Caco-2 (cell line): ENCODE measurements at regions not wholly inside any gene's neighbourhood (a gene's known extent, or its start where the extent isn't known, plus 50 kb on each side); places are given as distances from the start of the nearest gene placed in this dataset.

ENCODE experiments used
- BruUV-seq: library from RNA; stranded (reverse); fragments of 400-500 nt; replicated peaks from 2 replicates; lab custom pipeline; 2021; lab: Mats Ljungman, UMichigan
- CTCF ChIA-PET: fragments of 300-600 bp; sonication (Branson Sonifier 250); formaldehyde crosslinking; loops from one replicate; lab custom pipeline; 2022; ENCODE audit warnings: antibody characterized with exemption; lab: Charles Lee
- POLR2A ChIA-PET: fragments of 300-600 bp; sonication (Branson Sonifier 250); formaldehyde crosslinking; loops from one replicate; lab custom pipeline; 2022; ENCODE audit warnings: antibody characterized with exemption; lab: Charles Lee
- DNase-seq, 2 experiments: peaks; one replicate each; pipeline versions ENCODE4 v3.0.0 to v3.0.0-alpha.2; 2020 to 2022
- H3K27me3 ChIP-seq: replicated peaks from 2 replicates; pipeline ENCODE4 v1.6.0; 2011; ENCODE audit warnings: low read length; ENCODE audit not compliant: control insufficient read depth, insufficient read depth
- H3K36me3 ChIP-seq: 2 replicates; pipeline ENCODE4 v1.5.1; 2011; ENCODE audit warnings: low read length; ENCODE audit not compliant: control insufficient read depth, insufficient read depth
- H3K4me1 ChIP-seq: fragments of 250-450 bp; sonication (Bioruptor Pico); 2 replicates; pipeline ENCODE4 v1.5.1; 2020; ENCODE audit warnings: mild to moderate bottlenecking
- H3K4me3 ChIP-seq: 2 replicates; pipeline ENCODE4 v1.5.1; 2011; ENCODE audit warnings: low read depth, mild to moderate bottlenecking, control low read depth, low read length
- H3K9me3 ChIP-seq: fragments of 250-450 bp; sonication (Bioruptor Pico); 2 replicates; pipeline ENCODE4 v1.5.1; 2020; ENCODE audit warnings: mild to moderate bottlenecking, moderate library complexity
- H3K27ac Mint-ChIP-seq: one replicate; pipeline ENCODE4 v1.8.0; 2022; ENCODE audit warnings: mixed read lengths; ENCODE audit not compliant: unreplicated experiment
- H3K27me3 Mint-ChIP-seq: one replicate; pipeline ENCODE4 v1.8.0; 2022; ENCODE audit warnings: mixed read lengths; ENCODE audit not compliant: insufficient read depth, unreplicated experiment
- H3K36me3 Mint-ChIP-seq: one replicate; pipeline ENCODE4 v1.8.0; 2022; ENCODE audit warnings: mild to moderate bottlenecking, mixed read lengths; ENCODE audit not compliant: insufficient read depth, unreplicated experiment
- H3K4me1 Mint-ChIP-seq: one replicate; pipeline ENCODE4 v1.8.0; 2022; ENCODE audit warnings: low read depth, mixed read lengths; ENCODE audit not compliant: unreplicated experiment
- H3K4me3 Mint-ChIP-seq: one replicate; pipeline ENCODE4 v1.8.0; 2022; ENCODE audit warnings: mild to moderate bottlenecking, moderate library complexity, mixed read lengths; ENCODE audit not compliant: unreplicated experiment
- H3K9me3 Mint-ChIP-seq: one replicate; pipeline ENCODE4 v1.8.0; 2022; ENCODE audit warnings: mixed read lengths; ENCODE audit not compliant: unreplicated experiment
- intact Hi-C: fragments of 100-400 bp; cut with micrococcal nuclease; formaldehyde crosslinking; loops from one replicate; pipeline ENCODE4 v1.10.0; 2022; ENCODE audit not compliant: unreplicated experiment
- TF ChIP-seq, protein P1 (sequence below), 2 experiments: fragments of 200-600 bp in 1 of 2; IDR thresholded peaks; 1 replicate in 1 of 2; 2 replicates in 1 of 2; pipeline versions ENCODE4 v1.5.1 to v1.8.0; 2011 to 2022; ENCODE audit warnings: antibody characterized with exemption in 1 of 2, control low read depth in 1 of 2, inconsistent platforms in 1 of 2, low read depth in 1 of 2, low read length in 1 of 2, mild to moderate bottlenecking in 1 of 2, moderate library complexity in 1 of 2; ENCODE audit not compliant: insufficient read depth in 1 of 2, severe bottlenecking in 1 of 2, unreplicated experiment in 1 of 2

DNA sequence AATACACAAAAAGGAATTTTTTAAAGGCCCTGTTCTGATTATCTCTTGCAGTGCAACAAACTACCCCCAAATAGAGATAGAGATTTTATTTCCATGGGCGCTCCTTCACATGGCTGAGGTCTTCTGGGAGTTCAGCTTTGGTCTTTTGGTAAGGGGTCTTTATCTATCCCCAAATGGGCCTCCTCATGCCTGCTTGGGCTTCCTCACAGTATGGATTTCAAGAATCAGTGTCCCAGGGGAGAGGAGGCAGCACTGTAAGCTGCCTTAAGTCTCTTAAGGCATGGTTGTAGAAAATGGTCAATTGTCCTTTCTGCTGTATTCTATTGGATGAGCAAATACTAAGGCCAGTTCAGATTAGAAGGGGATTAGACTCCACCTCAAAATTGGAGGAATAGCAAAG lies 966.2 kb downstream of the TYW1 start:
- H3K27me3 ChIP-seq: no peaks in the 10 kb centered on the region
- H3K9me3 Mint-ChIP-seq: peaks cover 20% of the 10 kb centered on the region
- H3K4me1 Mint-ChIP-seq: no peaks in the 10 kb centered on the region
- POLR2A ChIA-PET: no interaction called here
- H3K4me3 ChIP-seq: no peak overlapping the region
- intact Hi-C loops: no loop called here
- CTCF ChIA-PET: no interaction called here
- no peaks in the 10 kb centered on the region for H3K4me1 ChIP-seq
- H3K36me3 Mint-ChIP-seq: no peaks in the 10 kb centered on the region
- no TSS peak for BruUV-seq
- DNase-seq: no peak
- H3K27me3 Mint-ChIP-seq: no peaks in the 10 kb centered on the region
- no peaks in the 10 kb centered on the region for H3K36me3 ChIP-seq
- H3K4me3 Mint-ChIP-seq: no peak overlapping the region
- H3K27ac Mint-ChIP-seq: no peak overlapping the region
- TF ChIP-seq, protein P1, sequence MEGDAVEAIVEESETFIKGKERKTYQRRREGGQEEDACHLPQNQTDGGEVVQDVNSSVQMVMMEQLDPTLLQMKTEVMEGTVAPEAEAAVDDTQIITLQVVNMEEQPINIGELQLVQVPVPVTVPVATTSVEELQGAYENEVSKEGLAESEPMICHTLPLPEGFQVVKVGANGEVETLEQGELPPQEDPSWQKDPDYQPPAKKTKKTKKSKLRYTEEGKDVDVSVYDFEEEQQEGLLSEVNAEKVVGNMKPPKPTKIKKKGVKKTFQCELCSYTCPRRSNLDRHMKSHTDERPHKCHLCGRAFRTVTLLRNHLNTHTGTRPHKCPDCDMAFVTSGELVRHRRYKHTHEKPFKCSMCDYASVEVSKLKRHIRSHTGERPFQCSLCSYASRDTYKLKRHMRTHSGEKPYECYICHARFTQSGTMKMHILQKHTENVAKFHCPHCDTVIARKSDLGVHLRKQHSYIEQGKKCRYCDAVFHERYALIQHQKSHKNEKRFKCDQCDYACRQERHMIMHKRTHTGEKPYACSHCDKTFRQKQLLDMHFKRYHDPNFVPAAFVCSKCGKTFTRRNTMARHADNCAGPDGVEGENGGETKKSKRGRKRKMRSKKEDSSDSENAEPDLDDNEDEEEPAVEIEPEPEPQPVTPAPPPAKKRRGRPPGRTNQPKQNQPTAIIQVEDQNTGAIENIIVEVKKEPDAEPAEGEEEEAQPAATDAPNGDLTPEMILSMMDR (IDR thresholded peaks at IDR 0.05; ENCODE audit: insufficient read depth in 1 of 2, low read depth in 1 of 2, low read length in 1 of 2, severe bottlenecking in 1 of 2, unreplicated experiment in 1 of 2): no peak
- no peaks in the 10 kb centered on the region for H3K9me3 ChIP-seq

DNA sequence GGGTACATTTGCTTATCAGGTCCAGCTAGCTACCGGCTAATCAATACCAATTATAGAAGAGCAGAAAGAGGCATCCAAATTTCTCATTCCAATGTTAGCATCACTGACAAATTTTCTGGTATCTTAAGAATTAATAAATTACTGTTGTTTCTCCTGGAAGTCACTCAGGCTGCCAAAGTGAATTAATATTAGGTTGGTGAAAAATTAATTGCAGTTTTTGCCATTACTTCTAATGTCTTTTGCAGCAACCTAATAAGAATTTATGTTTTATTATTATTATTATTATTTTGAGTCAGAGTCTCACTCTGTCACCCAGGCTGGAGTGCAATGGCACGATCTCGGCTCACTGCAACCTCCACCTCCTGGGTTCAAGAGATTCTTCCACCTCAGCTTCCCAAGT lies 979.9 kb downstream of the TYW1 start:
- Histone ChIP-seq H3K9me3 (no peaks in the 10 kb centered on the region), H3K27me3 (no peaks in the 10 kb centered on the region), H3K4me3 (no peak overlapping the region), H3K36me3 (no peaks in the 10 kb centered on the region), H3K4me1 (no peaks in the 10 kb centered on the region)
- TF ChIP-seq, protein P1 (IDR thresholded peaks at IDR 0.05; ENCODE audit: insufficient read depth in 1 of 2, low read depth in 1 of 2, low read length in 1 of 2, severe bottlenecking in 1 of 2, unreplicated experiment in 1 of 2): no peak
- H3K4me1 Mint-ChIP-seq: no peaks in the 10 kb centered on the region
- no peaks in the 10 kb centered on the region for H3K27me3 Mint-ChIP-seq
- POLR2A ChIA-PET: no interaction called here
- intact Hi-C loops: no loop called here
- CTCF ChIA-PET: no interaction called here
- no peaks in the 10 kb centered on the region for H3K36me3 Mint-ChIP-seq
- DNase-seq: no peak
- no TSS peak for BruUV-seq
- H3K27ac Mint-ChIP-seq: no peak overlapping the region
- no peak overlapping the region for H3K4me3 Mint-ChIP-seq
- H3K9me3 Mint-ChIP-seq: no peaks in the 10 kb centered on the region

DNA sequence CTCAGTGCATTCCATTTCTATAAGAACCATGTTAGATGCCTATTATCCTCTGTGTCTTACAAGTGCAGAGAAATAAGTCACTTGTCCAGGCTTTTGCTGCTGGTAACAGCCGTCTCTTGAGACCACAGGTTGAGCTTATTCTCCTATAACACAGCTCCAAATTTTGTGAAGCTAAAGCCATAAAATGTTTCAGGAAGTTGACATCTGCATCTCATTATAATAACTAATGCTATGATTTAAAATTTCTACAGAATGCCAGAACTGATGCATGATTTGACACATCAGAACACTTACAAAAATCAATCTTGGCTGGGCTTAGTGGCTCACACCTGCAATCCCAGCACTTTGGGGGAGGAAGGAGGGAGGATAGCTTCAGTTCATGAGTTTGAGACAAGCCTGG lies 986.9 kb downstream of the TYW1 start:
- H3K9me3 ChIP-seq: no peaks in the 10 kb centered on the region
- H3K27me3 ChIP-seq: no peaks in the 10 kb centered on the region
- H3K36me3 ChIP-seq: no peaks in the 10 kb centered on the region
- Mint-ChIP-seq H3K27me3 (no peaks in the 10 kb centered on the region), H3K4me3 (no peak overlapping the region), H3K36me3 (no peaks in the 10 kb centered on the region), H3K27ac (no peak overlapping the region), H3K9me3 (no peaks in the 10 kb centered on the region), H3K4me1 (no peaks in the 10 kb centered on the region)
- intact Hi-C loops: no loop called here
- TF ChIP-seq, protein P1 (IDR thresholded peaks at IDR 0.05; ENCODE audit: insufficient read depth in 1 of 2, low read depth in 1 of 2, low read length in 1 of 2, severe bottlenecking in 1 of 2, unreplicated experiment in 1 of 2): no peak
- ChIA-PET CTCF (no interaction called here), POLR2A (no interaction called here)
- no TSS peak for BruUV-seq
- H3K4me3 ChIP-seq: no peak overlapping the region
- no peak for DNase-seq
- H3K4me1 ChIP-seq: no peaks in the 10 kb centered on the region
